ENCODE measurements at regions not wholly inside any gene's neighbourhood (a gene's known extent, or its start where the extent isn't known, plus 50 kb on each side); places are given as distances from the start of the nearest gene placed in this dataset.

GRCh38 chr20:59460352-59460751 lies 144.0 kb upstream of the PHACTR3 start:
- ATAC-seq (no peak), DNase-seq (no peak)
- H3K36me3 ChIP-seq = no peaks in the 10 kb centered on the region
- H3K4me1 ChIP-seq = no peaks in the 10 kb centered on the region
- H3K27me3 ChIP-seq (ENCODE audit: low read depth) = peaks cover 3% of the 10 kb centered on the region
- H3K27ac ChIP-seq = no peak overlapping the region
- no peaks in the 10 kb centered on the region for H3K9me3 ChIP-seq
- no peak overlapping the region for H3K4me3 ChIP-seq
- TF ChIP-seq CTCF (IDR thresholded peaks at IDR 0.05) = no peak
- intact Hi-C loops (cut with DNase I) = no loop called here

GRCh38 chr20:59461526-59461925 lies 142.8 kb upstream of the PHACTR3 start:
- Histone ChIP-seq H3K36me3 (no peaks in the 10 kb centered on the region), H3K27ac (no peak overlapping the region), H3K27me3 (ENCODE audit: low read depth) (peaks cover 3% of the 10 kb centered on the region), H3K9me3 (no peaks in the 10 kb centered on the region), H3K4me1 (no peaks in the 10 kb centered on the region), H3K4me3 (no peak overlapping the region)
- no peak for TF ChIP-seq CTCF (IDR thresholded peaks at IDR 0.05)
- DNase-seq (no peak), ATAC-seq (no peak)
- intact Hi-C loops (cut with DNase I) = no loop called here

- ATAC-seq (no peak), DNase-seq (no peak)
- H3K4me3 ChIP-seq = no peak overlapping the region
- no peaks in the 10 kb centered on the region for H3K4me1 ChIP-seq
- no peaks in the 10 kb centered on the region for H3K36me3 ChIP-seq
- intact Hi-C loops (cut with DNase I) = no loop called here
- no peak overlapping the region for H3K27ac ChIP-seq
- peaks cover 3% of the 10 kb centered on the region for H3K27me3 ChIP-seq (ENCODE audit: low read depth)
- no peak for TF ChIP-seq CTCF (IDR thresholded peaks at IDR 0.05)
- H3K9me3 ChIP-seq = no peaks in the 10 kb centered on the region
These were observed 142.1 kb upstream of the PHACTR3 start for GRCh38 chr20:59462249-59462648.

GRCh38 chr20:59463541-59463940 lies 140.8 kb upstream of the PHACTR3 start:
- no peaks in the 10 kb centered on the region for H3K9me3 ChIP-seq
- no peak overlapping the region for H3K27ac ChIP-seq
- intact Hi-C loops (cut with DNase I) = no loop called here
- no peaks in the 10 kb centered on the region for H3K36me3 ChIP-seq
- H3K27me3 ChIP-seq (ENCODE audit: low read depth) = peaks cover 3% of the 10 kb centered on the region
- ATAC-seq = no peak
- TF ChIP-seq CTCF (IDR thresholded peaks at IDR 0.05) = no peak
- no peak for DNase-seq
- no peaks in the 10 kb centered on the region for H3K4me1 ChIP-seq
- no peak overlapping the region for H3K4me3 ChIP-seq

- no peaks in the 10 kb centered on the region for H3K4me1 ChIP-seq
- H3K27ac ChIP-seq = no peak overlapping the region
- H3K36me3 ChIP-seq = no peaks in the 10 kb centered on the region
- DNase-seq (no peak), ATAC-seq (no peak)
- intact Hi-C loops (cut with DNase I) = no loop called here
- no peak overlapping the region for H3K4me3 ChIP-seq
- TF ChIP-seq CTCF (IDR thresholded peaks at IDR 0.05) = no peak
- H3K9me3 ChIP-seq = no peaks in the 10 kb centered on the region
- H3K27me3 ChIP-seq (ENCODE audit: low read depth) = no peaks in the 10 kb centered on the region
These were observed 138.1 kb upstream of the PHACTR3 start for GRCh38 chr20:59466107-59466815.

All from lower lobe of right lung (tissue), 2 donors.